Stimulated activated CD4-positive, alpha-beta T cell treated with anti-CD3 and anti-CD28 coated beads, Interleukin-12 subunit alpha, Interleukin-12 subunit beta, amount 100 ng/mL, for 24 hours (primary cell): ENCODE measurements at regions not wholly inside any gene's neighbourhood (a gene's known extent, or its start where the extent isn't known, plus 50 kb on each side); places are given as distances from the start of the nearest gene placed in this dataset.

ENCODE experiments used
- DNase-seq, 2 experiments: peaks; one replicate each; pipeline ENCODE4 v3.0.0-alpha.2; 2020; ENCODE audit warnings: low read depth in 2 of 2

DNA sequence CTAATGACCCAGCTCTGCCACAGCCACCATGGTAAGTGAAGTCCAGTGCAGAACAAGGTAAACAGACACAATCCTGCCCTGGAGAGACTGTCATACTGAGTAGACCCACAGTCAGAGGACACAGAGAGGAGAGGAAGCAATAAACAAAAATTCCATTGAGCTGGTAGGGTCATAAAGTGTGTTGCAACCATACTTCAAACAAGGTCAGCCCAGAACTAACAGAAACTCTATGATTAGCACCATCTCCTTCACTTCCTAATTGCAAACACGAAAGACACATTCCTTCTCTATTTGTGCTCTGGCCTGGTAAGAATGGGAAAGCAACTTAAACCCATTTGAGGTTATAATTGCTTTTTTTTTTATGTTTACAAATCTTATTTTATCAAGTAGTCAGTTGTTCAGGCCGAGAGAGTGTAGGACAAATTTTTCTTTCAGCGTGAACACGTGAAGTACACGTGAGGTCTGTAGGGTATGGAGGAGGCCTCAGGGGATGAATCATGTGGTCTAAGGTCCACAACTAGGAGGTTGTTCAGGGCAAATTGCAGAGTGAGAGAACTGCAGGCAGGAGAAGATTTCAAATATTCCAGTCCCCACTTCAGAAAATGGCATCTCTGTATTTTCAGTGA, 71.4 kb upstream of the GLS start:
- no peak for DNase-seq

DNA sequence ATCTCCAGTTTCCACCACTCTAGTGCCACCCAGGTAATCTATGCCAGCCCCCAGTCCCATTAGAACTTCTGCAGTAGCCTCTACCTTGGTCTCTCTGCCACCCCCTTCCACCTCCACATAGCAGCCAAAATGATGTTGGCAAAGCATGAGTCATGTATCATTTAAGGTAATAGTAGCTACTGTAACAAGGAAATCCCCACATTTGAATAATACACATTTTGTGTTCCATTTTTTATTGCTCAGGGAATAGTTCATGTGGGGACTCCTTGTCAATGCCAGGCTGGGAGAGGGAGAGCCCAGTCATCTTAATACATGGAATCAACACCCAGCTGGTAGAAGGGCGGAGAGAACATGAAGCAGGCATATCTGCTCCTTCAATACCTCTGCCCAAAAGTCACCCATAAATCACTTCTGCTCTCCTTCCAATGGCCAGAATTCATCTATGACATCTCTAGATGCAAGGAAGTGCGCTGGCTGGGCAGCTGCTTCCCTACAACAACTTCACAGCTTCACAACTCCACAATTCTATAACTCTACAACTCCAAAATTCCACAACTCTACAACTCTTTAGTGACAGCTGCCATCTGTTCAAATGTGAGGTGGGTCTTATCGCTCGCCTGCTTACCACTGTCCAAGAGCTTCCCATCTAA, 70.6 kb upstream of the GLS start:
- DNase-seq, result no peak

DNA sequence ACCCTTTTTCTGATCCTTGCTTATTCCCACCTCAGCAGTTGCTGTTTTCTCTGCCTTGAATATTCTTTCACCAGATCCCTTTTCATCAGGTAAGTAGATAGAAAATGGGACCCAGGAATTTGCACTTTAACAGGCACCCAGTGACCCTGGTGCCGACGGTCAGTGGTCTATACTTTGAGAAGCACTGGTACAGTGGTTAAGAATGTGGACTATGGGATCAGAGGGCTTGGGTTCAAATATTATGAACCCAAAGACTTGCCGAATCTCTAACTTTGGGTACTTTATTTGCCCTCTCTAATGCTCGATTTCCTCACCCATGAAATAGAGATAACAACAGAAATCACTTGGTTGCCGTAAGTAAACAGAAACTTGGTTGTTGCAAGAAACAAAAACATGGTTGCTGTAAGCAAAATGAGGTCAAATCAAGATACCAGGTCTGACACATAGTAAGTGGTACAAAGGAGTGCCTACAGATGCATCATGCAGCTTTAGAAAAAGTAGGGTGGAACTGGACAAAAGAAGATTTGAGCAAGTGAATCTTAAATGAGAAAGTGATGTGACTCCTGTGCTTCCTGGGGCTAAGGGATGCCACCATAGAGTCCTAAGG, 69.5 kb upstream of the GLS start:
- DNase-seq, result no peak

DNA sequence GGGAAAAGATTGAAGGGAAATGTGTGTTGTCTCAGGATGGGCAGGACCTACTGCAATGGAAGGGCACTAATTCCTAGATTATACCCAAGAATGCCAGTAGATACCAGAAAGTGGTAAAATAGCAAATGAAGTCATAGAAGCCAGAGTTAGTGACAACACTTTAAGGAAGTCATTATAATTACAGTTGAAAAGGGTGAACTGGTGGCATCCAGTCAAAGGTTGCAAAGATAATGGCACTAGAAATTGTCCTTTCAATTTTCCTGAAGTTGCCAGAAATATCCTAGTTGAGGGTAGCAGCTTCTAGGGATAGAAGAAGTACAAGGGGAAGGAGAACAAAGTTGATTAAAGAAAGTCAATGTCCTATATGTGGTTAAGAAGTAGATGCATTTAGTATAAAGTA, 68.8 kb upstream of the GLS start:
- DNase-seq, result no peak

DNA sequence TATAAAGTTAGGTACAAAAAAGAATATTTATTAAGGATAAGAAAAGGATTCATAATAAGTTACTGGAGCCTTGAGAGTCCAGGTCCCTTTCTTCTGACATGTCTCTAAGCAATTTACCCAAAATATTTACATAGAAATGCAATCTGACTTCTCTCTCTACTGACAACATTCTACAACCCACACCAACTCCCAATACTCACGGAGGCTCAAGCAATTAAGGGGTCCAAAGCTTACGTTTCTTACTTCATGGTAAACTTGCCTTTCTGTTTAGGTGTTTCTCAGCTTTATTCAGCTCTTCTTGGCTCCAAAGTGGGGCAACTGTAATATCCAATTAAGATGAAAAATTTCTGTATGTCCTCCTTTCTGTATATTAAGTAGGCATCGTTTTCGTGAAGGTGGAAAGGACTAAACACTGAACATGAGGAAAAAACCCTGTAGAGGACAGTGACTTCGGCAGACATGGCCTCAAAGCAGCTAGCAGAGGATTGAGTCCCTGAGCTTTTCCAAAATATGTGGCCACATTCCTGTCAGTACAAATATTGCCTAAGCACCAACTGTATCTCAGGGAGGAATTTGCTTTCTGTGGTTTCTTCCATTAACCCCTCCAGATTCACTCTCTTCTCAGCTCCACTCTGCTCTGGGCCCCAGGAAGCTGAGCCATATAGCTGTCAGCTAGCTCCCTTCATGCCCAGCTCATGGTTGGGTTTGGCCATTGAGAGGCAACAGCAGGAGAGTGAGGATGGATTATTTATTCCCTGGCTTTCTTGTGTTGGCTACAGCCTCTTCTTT, 67.9 kb upstream of the GLS start:
- DNase-seq, result no peak

DNA sequence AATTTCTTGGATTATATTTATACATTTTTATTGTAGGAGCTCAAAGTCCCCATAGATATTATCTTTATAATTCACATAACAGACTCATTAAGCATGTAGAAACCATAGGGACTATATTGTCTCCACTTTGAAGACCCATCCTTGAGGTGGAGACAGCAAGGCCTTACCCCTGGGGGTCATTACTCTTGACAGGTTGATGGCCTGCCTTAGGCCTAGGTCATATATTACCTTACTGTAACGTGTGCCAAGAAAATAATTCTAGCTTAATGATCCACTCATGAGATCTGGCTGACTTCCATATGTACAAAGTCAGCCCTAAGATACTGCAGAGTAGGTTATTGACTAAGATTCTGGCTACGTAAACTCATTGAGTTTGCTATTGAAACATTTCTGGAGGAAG, 65.4 kb upstream of the GLS start:
- DNase-seq, result no peak

DNA sequence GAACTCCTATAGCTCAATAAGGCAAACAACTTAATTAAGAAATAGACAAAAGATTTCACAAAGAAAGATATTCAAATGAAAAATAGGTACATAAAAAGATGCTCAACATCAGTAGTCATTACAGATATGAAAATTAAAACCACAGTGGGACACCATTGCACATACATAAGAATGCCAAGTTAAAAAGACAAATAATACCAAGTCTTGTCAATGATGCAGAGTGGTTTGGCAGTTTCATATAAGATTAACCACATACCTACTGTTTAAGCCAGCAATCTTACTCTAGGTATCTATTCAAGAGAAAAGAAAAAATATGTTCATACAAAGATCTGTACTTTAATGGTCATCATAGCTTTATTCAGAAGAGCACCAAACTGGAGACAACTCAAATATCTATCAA, 63.5 kb upstream of the GLS start:
- no peak for DNase-seq

DNA sequence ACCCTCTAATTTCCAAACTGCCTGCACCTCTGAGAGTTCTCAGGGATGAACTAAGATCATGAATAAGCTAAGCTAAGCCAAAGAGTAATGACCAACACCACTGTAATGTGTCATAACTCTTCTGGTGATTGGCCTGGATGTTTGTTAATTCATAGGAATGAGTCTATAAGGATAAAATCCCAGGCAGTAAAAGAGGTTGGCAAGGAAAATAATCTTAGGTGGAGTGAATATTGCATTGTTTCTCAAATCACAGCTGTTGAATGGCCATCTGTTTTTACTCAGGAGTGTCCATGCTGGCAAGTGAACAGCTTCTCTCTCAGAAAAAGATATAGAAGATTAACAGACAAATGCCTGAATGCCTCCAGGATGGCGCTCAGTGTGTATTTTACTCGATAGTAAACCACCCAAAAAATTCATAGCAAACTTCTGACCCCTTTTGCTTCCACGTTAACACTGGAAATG, 60.8 kb upstream of the GLS start:
- DNase-seq, result no peak

DNA sequence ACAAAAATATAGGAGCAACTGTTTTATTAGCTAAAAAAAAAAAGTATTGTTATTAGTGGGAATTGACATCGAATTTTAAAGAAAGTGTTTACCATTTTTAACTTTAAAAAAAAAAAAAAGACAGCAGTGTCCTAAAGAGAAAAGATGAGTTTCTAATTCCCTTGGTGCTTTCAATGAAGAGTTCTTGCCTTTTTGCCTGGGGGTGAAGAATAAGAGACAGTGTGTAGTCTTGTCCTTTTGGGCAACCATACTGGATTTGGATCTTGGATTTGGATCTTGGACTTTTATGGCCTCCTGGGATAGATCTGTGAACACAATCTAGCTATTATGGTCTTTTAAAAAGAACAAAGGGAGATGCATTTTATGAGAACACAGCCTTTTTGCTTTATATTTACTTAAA, 60.2 kb upstream of the GLS start:
- no peak for DNase-seq

DNA sequence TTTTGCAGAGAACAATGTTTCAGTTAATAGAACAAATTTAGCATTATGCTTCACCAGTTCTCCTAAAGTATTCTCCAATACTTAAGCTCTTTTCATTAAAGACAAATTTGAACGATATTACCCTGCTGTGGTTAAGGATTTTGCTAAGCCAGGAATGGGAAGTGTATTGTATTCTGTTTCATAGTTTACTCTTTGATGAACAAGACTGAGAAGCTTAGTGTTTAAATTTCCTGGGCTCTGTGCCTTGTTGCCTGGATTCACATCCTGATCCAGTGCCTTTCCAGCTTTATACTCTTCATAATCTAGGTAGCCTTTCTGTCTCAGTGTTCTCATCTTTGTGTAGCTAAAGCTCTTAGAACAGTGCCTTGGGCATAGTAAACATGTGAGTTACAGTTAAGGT, 58.6 kb upstream of the GLS start:
- DNase-seq, result no peak

DNA sequence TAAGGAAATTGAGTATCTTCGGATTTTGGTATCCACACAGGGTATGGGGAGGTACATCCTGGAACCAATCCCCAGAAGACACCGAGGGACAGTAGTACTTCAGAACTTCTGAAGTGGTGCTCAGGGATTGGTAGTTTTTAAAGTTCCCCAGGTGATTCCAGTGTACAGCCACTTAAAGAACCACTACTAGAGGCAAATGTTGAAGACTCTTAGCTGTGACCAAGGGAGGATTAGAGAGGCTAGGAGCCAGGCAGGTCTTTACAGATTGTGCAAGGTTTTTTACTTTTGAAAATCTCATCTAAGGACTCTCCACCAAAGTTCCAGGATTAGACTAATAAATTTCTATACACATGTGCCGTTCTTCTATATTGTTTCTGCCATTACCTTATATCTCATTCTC, 52.9 kb upstream of the GLS start:
- no peak for DNase-seq

DNA sequence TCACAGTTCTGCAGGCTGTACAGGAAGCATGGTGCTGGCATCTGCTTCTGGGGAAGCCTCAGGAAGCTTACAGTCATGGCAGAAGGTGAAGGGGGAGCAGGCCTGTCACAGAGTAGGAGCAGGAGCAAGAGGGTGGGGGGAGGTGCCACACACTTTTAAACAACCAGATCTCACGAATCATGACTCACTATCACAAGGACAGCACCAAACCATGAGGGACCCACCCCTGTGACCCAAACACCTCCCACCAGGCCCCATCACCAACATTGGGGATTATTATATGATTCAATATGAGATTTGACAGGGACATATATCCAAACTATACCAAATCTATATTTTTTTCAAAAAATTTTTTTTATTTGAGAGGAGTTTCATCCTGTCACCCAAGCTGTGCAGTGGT, 51.0 kb upstream of the GLS start:
- DNase-seq, result no peak
